Fibroblast of skin of right quadriceps (primary cell): ENCODE measurements at regions not wholly inside any gene's neighbourhood (a gene's known extent, or its start where the extent isn't known, plus 50 kb on each side); places are given as distances from the start of the nearest gene placed in this dataset.
"Not testable (repeated sequence)": the region's sequence is repeated elsewhere in the genome, so short reads cannot be mapped to it uniquely, and the experiment has no call there.

Experiments
- DNase-seq: peaks from one replicate; pipeline ENCODE4 v3.0.0-alpha.2; 2013

GRCh38 chr7:115260381-115260780 lies 338.5 kb downstream of the MDFIC start:
- peak; percentile 34 for DNase-seq

GRCh38 chr7:115252461-115252860 lies 330.6 kb downstream of the MDFIC start:
- no peak for DNase-seq

- DNase-seq: peak; percentile 59
Observed at GRCh38 chr7:115249080-115249479, 327.2 kb downstream of the MDFIC start.

- no peak for DNase-seq
Observed at GRCh38 chr7:115241151-115241550, 319.3 kb downstream of the MDFIC start.

GRCh38 chr7:115240242-115240641 lies 318.3 kb downstream of the MDFIC start:
- DNase-seq: no peak

GRCh38 chr7:115235075-115235474 lies 313.2 kb downstream of the MDFIC start:
- DNase-seq: no peak

- DNase-seq: no peak
Observed at GRCh38 chr7:115233809-115234208, 311.9 kb downstream of the MDFIC start.

- no peak for DNase-seq
Observed at GRCh38 chr7:115232041-115232440, 310.1 kb downstream of the MDFIC start.

GRCh38 chr7:115230882-115231571 lies 309.1 kb downstream of the MDFIC start:
- DNase-seq: peak; percentile 95

GRCh38 chr7:115229401-115230105 lies 307.7 kb downstream of the MDFIC start:
- DNase-seq: no peak

- no peak for DNase-seq
Observed at GRCh38 chr7:115227473-115228235, 305.8 kb downstream of the MDFIC start.

- no peak for DNase-seq
Observed at GRCh38 chr7:115226410-115226809, 304.5 kb downstream of the MDFIC start.

- no peak for DNase-seq
Observed at GRCh38 chr7:115224922-115225321, 303.0 kb downstream of the MDFIC start.

- DNase-seq: no peak
Observed at GRCh38 chr7:115223959-115224358, 302.1 kb downstream of the MDFIC start.

GRCh38 chr7:115221456-115221855 lies 299.6 kb downstream of the MDFIC start:
- DNase-seq: peak; percentile 71

- DNase-seq: no peak
Observed at GRCh38 chr7:115218076-115218475, 296.2 kb downstream of the MDFIC start.

- DNase-seq: no peak
Observed at GRCh38 chr7:115217373-115217772, 295.5 kb downstream of the MDFIC start.

GRCh38 chr7:115216652-115217051 lies 294.8 kb downstream of the MDFIC start:
- peak; percentile 35 for DNase-seq

- no peak for DNase-seq
Observed at GRCh38 chr7:115211171-115211570, 289.3 kb downstream of the MDFIC start.

GRCh38 chr7:115210552-115210951 lies 288.7 kb downstream of the MDFIC start:
- DNase-seq: no peak

GRCh38 chr7:115208710-115209560 lies 287.0 kb downstream of the MDFIC start:
- DNase-seq: no peak

- DNase-seq: not testable (repeated sequence)
Observed at GRCh38 chr7:115206374-115206773, 284.5 kb downstream of the MDFIC start.

GRCh38 chr7:115198143-115198542 lies 276.2 kb downstream of the MDFIC start:
- DNase-seq: peak; percentile 24
